CD4-positive, alpha-beta T cell treated with Interleukin-4 for 4 hours (primary cell): ENCODE measurements at regions not wholly inside any gene's neighbourhood (a gene's known extent, or its start where the extent isn't known, plus 50 kb on each side); places are given as distances from the start of the nearest gene placed in this dataset.
"Not testable (repeated sequence)": the region's sequence is repeated elsewhere in the genome, so short reads cannot be mapped to it uniquely, and the experiment has no call there.

Experiments used
- DNase-seq: peaks from one replicate; pipeline ENCODE4 v3.0.0-alpha.2; 2020

DNA sequence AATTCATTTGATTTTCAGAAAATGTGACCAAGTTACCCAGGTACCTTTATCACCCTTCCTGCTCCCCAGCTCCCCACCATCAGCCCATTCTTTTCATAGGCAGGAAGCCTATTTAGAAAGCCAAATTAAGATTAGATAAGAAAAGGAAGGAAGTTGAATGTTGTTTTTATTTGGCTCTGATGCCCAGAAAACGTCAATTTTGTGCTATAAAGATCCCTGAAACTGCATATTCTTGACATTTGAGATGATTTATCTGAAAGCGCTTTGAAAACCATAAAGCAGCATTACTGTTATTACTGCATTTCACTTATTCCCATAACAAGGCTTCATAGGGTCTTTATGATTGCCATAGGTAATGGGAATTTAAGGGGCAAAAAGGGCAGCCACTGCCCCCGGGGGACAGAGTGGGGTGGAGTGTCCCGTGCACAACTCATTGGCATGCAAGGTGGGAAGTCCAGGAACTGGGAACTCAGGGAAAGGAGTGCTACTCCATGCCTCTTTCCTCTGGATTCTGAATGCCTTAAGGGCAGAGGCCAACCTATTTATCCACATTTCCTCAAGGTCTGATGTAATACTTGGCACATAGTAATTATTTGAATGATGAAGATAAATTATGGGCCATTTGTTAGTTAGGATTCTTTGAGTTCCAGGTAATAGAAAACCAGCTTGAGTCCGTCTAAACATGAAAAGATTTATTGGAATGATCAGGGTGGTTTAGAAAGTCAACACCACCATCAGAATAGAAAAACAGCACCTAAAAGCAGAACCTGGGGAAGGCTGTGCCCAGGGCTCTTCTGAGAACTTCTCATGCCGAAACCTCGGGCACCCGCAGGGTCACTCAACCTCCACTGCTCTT lies 100.6 kb upstream of the ELMO1 start:
- DNase-seq = no peak

- DNase-seq = no peak
These were observed 101.8 kb upstream of the ELMO1 start for GRCh38 chr7:37550426-37550825.

GRCh38 chr7:37550872-37551271 lies 102.2 kb upstream of the ELMO1 start:
- DNase-seq = no peak

DNA sequence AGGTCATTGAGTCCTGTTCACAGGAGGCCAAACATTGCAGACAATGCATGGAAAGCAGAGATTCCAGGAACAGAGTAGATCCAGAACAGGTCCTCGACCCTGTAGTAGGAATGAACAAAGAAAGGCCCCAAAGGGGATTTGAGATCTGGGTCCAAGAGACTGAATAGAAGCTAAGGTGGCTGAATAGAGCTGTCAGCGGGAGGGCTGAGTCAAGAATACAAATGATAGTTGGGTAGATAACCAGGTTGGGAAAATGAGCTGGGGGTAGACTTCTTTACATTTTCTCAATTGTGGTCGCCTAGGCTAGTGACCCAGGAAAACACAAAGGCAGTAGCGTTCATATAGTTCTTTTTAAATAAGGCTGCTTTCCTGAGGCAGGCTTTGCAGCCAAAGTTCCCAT lies 103.4 kb upstream of the ELMO1 start:
- no peak for DNase-seq

- not testable (repeated sequence) for DNase-seq
These were observed 103.8 kb upstream of the ELMO1 start for GRCh38 chr7:37552439-37552838.

DNA sequence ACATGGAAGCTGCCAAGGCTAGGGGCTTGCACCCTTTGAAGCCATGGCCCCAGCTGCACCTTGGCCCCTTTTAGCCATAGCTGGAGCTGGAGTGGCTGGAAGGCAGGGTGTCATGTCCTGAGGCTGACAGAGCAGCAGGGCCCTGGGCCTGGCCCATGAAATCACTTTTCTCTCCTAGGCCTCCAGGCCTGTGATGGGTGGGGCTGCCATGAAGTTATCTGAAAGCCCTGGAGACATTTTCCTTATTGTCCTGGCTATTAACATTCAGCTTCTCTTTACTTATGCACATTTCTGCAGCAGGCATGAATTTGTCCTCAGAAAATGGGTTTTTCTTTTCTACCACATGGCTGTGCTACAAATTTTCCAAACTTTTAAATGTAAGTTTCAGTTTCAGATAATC lies 106.9 kb upstream of the ELMO1 start:
- DNase-seq = no peak

- no peak for DNase-seq
These were observed 109.0 kb upstream of the ELMO1 start for GRCh38 chr7:37557571-37558209.

DNA sequence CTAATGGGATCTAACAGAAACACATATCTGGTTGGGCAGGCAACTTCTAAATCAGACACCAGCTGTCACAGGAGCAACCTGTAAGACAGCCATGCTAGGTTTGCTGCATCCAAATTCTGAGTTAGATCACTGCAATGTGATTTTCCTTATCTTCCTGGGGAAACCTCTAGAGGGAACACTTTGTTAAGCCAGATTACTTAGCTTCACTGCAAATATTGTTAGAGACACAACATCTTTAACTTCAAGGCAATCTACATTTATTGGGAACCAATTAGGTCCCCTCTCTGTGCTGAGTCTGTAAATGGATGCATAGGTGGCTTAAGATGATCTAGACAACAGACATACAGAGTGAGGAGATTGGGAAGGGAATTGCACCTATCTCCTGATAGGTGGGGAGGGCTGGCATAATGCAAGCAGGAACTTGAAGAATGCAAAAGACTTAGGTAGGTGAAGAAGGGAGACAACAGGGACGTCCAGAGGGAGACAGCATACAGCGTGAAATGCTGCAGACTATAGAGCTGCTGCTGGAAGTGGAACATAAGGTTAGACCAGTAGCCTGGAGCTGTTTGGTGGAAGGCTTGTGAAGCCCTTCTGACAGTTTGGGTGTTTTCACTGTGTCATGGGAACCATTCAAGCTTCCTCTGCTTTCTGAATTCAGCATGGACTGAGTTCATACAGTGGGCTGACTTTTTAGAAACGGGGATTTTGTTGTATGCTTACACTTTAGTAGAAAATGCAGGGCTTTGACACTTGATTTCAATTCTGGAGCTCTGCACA lies 109.8 kb upstream of the ELMO1 start:
- no peak for DNase-seq

DNA sequence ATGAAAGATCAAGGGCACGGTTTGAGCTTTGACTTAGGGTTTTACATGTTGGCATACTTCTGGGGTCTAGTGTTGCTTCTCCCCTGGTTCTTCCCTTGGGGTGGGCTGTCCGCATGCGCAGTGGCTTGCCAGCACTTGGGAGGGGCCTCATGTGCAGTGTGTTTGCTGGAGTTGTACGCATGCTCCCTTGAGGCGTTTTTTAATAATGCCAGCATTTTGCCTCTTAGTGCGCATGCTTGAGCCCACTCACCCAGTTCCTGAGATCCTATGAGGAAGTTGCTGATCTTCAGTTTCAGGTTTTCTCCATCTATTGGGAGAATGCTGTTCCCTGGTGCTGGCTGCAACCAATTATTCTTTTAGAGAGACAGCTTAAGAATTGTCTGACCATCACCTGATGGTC lies 113.4 kb upstream of the GPR141 start:
- no peak for DNase-seq

DNA sequence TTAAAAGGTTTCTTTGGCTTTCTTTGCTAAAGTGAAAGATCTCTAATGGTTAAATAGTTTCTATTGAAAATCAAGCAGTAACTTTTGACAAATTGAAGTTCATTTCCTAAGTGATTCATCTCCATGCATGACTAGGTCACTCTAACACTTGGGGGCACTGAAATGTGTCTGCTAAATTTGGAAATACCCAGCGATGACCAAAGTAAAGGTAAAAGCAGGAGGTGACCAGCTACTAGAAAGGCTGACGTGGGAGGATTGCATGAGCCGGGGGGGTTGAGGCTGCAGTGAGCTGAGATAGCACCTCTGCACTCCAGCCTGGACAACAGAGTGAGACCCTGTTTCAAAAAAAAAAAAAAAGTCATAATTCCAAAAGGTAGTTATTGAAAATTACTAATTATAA lies 111.8 kb upstream of the GPR141 start:
- no peak for DNase-seq

DNA sequence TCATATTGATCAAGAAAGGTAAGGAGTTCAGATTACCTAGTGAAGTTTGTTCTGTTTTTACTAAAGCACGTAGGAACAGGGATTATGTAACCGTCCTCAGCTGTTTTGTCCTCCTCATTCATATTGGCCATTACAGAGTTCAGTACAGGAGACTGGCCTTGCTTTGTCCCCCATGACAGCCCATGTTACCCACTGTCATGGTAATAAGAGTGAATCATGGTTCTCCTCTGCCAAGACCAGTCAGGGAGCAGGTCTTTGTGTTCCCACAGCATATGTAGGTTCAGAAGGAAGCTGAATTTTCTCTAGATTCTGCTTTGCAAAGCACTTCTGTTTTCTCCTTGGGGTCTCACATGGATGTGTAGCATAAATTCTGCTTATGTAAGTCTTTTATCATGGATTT lies 106.2 kb upstream of the GPR141 start:
- DNase-seq = no peak

- DNase-seq = no peak
These were observed 105.7 kb upstream of the GPR141 start for GRCh38 chr7:37577901-37578300.

DNA sequence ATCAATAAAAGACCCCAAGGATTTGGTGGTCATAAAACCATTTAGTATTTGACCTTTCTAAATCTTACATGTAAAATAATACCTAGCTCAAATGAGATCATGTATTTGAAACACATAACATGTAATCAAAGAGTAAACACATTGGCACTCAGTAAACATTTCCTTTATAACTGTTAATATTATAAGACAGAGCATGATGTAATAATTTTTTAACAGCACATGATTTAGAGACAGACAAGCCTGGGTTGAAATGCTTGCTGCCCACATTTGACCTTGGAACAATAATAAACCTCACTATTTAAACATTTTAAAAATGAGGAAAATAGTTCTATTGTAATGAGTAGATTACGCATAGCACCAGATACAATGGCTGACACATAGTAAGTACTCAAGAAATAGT lies 105.2 kb upstream of the GPR141 start:
- DNase-seq = no peak

GRCh38 chr7:37580376-37580775 lies 103.2 kb upstream of the GPR141 start:
- no peak for DNase-seq

DNA sequence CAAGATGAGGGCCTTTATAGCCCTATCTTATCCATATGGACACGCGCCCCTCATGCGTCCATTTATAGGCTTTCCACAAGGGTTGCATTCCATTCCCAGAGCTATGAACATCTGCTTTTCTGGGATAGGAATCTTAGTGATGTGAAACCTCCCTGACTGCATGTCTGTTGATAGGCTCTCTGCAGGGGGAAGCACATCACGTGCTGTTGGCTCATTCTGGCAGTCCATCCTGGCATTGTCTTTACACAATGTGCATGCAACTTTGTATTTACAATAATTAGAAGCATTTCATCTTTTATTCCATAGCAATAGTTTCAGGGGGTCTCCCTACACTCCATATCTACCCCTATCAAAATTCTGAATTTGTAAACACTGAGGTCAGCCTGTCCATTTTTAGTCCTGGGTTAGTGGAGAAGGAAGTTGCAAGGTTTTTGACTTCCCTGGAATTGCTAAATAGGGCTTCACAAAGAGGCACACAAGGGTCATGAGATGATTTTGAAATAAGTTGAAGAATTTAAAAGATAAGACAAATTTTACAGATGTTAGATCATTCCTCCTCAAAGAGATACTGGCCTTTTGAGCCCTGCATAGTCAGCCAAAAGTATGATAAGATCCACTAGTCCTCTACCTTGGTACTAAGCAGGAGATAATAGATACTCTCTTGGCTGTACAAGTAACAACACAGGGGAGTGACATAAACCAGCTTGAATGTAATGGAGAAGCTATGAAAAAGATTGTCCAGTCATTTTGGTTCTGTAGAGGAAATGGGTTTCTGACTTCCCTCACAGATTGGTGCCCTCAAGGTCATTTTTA lies 98.7 kb upstream of the GPR141 start:
- DNase-seq = not testable (repeated sequence)

DNA sequence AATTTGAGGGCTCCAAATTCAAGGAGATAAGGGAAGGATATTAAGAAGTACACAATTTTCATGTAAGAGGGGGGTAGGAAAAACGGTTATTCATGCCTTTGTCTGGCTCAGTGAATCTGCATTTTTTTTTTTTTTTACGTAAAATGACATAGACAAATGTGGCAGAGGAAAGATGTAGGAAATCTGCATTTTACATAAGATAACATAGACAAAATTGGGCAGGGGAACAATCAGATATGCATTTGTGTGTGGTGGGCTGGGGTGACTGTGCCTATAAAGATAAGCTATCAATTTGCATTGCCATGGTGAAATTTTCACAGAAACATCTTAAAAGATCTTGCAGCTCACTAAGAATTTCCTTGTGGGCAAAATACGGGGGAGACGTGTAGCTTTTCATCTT lies 92.7 kb upstream of the GPR141 start:
- no peak for DNase-seq

GRCh38 chr7:37592366-37592765 lies 91.2 kb upstream of the GPR141 start:
- no peak for DNase-seq

- DNase-seq = no peak
These were observed 89.0 kb upstream of the GPR141 start for GRCh38 chr7:37594602-37595001.

DNA sequence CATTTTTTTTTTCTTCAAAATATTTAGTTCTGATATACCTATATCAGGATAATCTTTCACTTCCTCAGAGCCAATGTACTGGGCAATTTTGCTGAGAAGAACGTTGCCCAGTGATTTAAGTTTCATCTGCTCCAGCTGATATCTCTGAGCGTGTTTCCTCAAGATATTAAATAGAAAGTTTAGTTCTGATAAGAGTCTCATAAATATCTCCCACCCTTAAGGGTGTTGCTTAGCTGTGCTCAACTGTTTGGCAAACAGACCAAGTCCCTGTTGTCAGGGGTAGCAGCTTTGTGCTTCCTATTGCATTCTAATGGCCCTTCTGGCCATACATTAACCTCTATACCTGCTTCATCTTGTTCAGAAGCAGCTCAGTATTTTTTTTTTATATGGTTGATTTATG lies 84.7 kb upstream of the GPR141 start:
- DNase-seq = no peak

DNA sequence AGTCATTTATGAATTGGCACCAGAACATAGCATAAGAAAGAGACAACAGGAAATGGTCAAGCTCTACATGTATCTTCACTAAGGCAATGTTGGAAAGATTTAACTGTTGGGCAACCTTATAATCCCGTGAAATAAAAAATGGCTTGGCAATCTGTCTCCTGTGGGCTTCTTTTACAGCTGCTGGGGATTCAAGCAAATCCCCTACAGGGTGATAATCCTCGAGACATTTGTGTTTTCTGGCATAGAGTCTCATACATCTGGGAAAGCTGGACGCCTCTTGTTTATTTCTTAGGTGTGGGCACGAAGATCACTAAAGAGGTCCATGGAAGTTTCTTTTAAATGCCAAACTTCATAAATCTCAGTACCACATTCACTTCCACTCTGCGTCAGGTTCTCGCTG lies 82.2 kb upstream of the GPR141 start:
- no peak for DNase-seq

- DNase-seq = no peak
These were observed 79.5 kb upstream of the GPR141 start for GRCh38 chr7:37604078-37604477.

DNA sequence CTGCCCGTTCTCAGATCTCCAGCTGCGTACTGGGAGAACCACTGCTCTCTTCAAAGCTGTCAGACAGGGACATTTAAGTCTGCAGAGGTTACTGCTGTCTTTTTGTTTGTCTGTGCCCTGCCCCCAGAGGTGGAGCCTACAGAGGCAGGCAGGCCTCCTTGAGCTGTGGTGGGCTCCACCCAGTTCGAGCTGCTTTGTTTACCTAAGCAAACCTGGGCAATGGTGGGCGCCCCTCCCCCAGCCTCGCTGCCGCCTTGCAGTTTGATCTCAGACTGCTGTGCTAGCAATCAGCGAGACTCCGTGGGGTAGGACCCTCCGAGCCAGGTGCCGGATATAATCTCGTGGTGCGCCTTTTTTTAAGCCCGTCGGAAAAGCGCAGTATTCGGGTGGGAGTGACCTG lies 66.2 kb upstream of the GPR141 start:
- DNase-seq = not testable (repeated sequence)

DNA sequence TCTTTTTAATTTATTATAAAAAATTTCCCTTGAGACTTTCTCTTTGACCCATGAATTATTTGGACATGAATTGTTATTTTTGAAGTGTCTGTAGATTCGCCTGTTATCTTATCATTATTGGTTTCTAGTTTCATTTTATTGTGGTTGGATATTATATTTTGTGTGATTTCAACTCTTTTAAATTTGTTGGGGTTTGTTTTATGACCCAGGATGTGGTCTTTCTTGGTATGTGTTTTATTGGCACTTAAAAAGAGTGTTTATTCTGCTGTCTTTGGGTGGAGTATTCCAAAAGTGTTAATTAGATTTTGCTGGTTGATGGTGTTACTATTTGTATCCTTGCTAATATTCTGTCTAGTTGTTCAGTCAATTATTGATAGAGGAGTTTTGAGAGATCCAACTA lies 50.5 kb upstream of the GPR141 start:
- peak; percentile 8 for DNase-seq
